NCI-H128 (cell line): ENCODE measurements at regions not wholly inside any gene's neighbourhood (a gene's known extent, or its start where the extent isn't known, plus 50 kb on each side); places are given as distances from the start of the nearest gene placed in this dataset.
"Not testable (repeated sequence)": the region's sequence is repeated elsewhere in the genome, so short reads cannot be mapped to it uniquely, and the experiment has no call there.

Experiments used
- DNase-seq: peaks from one replicate; lab custom pipeline; 2025; ENCODE audit not compliant: unreplicated experiment; lab: John Stamatoyannopoulos, UW

- no peak for DNase-seq
These were observed 238.6 kb downstream of the LRIG3 start for GRCh38 chr12:58681730-58682129.

DNA sequence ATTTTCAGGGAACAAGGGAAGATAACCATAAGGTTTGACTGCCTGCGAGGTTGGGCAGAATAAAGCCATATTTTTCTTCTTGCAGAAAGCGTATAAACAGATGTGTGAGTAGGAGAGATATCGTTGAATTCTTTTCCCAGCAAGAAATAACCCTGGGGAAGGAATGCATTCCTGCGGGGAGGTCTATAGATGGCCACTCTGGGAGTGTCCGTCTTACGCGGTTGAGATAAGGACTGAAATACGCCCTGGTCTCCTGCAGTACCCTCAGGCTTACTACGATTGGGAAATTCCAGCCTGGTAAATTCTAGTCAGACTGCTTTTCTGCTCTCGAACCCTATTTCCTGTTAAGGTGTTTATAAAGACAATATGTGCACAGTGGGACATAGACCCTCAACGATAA, 225.0 kb downstream of the LRIG3 start:
- DNase-seq: no peak

DNA sequence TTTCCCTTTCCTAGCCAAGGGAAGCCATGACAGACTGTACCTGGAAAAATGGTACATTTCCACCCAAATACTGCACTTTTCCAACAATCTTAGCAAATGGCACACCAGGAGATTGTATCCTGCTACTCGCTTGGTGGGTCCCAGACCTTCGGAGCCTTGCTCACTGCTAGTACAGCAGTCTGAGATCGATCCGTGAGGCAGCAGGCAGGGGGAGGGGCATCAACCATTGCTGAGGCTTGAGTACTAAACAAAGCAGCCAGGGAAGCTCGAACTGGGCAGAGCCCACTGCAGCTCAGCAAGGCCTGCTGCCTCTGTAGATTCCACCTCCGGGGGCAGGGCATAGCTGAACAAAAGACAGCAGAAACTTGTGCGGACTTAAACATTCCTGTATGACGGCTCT, 218.8 kb downstream of the LRIG3 start:
- DNase-seq: no peak

- no peak for DNase-seq
These were observed 216.4 kb downstream of the LRIG3 start for GRCh38 chr12:58703866-58704265.

DNA sequence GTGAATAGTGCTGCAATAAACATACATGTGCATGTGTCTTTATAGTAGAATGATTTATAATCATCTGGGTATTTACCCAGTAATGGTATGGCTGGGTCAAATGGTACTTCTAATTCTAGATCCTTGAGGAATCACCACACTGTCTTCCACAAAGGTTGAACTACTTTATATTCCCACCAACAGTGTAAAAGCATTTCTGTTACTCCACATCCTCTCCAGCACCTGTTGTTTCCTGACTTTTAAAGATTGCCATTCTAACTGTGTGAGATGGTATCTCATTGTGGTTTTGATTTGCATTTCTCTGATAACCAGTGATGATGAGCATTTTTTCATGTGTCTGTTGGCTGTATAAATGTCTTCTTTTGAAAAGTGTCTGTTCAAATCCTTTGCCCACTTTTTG, 215.5 kb downstream of the LRIG3 start:
- DNase-seq: not testable (repeated sequence)

DNA sequence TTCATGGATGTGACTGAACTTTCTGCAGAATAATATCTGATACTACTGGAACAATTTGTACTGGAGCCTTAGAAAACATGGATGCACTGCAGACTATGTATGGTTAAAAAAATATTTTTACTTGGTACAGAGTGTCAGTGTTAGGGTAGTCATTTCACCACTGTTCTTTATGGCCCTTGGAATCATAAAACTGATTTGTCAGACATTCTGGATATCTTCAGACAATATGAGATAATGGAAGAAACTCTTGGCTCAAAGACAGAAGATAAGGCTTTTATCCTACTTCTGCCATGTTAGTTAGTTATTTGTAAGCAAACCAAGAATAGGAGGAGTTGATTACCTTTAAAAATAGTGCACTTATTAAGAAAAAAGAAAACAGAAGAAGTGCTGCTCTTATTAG, 209.4 kb downstream of the LRIG3 start:
- DNase-seq: no peak

DNA sequence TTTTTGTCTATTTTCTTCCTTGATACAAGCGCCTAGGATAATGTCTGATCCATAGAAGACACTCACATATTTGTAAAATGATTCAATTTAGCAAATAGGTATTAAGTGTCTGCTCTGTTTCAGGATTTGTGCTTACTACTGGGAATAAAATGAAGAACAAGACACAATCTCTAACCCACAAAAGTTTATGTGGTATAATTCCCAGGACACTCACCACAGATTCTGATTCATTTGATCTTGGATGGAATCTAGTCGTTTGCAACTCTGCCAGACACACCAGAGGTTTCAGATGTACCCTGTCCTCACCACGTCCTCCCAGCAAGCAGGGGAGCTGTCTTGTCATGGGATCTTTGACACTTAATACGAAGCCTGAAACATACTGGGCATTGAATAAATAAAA, 208.3 kb downstream of the LRIG3 start:
- no peak for DNase-seq

- DNase-seq: no peak
These were observed 207.3 kb downstream of the LRIG3 start for GRCh38 chr12:58712976-58713375.

DNA sequence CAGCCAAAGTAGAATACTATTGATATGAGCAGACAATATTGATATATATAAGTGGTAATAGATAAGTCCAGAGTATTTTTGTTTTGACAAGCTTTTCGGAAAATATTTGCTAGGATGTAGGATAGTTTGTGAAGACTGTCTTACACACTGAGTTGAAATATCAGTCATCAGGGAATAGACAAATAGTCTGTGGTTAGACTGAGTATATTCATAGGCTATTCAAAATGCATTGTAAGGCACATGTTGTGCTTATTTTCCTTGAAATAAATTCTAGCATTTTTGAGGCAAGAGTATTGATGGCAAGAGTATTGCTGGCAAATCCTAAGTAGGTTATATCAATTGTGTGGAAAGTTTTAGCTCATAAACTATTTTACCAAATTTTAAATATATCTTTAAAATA, 201.1 kb downstream of the LRIG3 start:
- DNase-seq: no peak

DNA sequence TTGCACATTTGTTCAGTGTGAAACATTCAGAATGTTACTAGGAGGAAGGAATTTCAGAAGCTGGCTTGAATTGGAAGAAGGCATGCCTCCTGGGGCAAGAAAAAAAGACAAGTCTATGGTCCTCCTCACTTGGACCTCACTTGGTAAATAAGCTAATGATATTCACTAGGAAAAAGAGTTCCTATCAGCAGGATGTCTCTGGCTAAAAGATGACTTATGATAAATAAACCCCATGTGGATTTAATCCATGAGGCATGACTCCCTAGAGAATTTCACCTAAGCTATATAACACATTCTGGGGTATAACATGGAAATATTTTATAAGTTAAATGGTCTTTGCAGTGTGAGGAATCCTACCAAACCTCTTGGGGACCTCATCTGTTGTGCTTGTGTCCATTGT, 199.9 kb downstream of the LRIG3 start:
- no peak for DNase-seq

DNA sequence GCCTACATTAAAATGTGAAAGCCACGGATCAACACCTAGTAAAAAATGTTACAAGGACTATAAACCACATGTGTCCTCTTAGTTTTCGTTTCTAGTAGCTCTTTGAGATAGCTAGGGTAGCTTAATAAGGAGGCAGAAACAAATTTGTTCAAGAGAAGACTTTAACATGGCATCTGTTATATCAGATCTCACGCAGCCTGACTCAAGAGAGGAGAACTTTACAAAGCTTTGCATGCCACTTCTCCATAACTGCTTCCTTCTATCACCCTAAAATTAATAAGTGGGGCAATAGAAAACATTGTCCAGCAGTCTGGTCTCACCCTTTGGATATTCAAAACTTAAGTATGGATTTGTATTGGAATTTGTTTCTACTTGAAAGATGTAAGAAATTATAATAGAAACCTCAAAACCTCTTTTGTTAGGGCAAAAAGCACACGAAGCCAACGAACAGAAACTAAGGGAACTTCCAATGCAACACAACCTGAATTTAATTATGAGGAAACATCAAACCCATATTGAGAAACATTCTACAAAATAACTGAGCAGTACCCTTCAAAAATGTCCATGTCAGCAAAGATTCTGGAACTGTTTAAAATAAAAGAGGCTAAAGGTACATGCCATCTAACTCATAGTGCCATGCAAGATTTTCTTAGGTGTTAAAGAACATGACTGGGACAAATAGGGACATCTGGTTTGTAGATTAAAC, 194.8 kb downstream of the LRIG3 start:
- no peak for DNase-seq

DNA sequence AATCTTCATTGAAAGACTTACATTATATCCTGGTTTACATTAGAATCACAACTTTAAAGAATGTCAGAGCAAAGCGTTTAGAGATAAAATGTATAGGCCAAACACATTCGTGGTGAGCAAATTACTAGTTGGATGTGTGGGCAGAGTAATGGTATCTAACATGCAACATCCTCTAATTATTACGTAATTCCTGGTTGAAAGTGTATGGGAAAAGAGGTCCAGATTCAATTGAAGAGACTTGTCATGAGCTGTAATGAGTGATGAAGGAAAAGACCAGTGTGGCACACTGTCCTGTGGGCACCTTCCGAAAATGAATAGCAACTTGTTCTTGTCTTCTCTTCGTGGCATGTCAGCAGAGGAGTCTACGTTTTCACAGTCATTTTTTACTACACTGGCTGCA, 192.8 kb downstream of the LRIG3 start:
- DNase-seq: no peak

DNA sequence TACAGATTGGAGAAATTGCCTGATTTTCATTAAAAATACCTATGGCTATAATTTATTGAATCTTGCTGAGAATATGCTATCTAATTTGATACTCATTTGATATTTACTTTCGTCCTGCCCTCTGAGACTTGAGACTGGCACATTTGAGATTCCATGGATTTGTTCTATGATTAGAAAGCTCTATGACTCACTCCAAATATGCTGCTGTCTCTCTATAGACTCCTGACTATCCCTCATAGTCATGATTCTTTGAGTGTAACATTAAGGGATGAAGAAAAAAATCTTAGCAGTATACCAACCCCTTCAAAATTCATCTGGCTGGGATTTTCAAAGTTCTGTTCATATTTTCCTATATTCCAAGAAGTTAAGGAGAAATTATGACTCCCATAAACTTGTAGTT, 191.9 kb downstream of the LRIG3 start:
- no peak for DNase-seq

DNA sequence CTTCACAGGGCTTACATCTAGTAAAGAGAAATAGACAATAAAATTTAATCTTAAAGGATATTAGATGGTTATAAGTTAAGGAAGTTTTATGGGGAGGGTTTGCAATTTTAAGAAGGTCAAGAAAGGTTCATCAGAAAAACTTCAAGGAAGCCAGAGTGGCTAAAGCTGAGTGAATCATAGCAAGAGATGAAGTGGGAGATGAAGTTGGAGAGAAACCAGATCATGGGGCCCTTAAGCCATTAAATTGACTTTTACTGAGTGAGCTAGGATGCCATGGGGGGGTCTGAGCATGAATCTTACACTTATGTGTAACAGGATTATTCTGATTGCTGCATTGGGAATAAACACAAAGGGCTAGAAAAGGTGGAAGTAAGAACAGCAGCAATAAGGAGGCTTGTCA, 189.2 kb downstream of the LRIG3 start:
- no peak for DNase-seq

GRCh38 chr12:58732894-58733293, 187.4 kb downstream of the LRIG3 start:
- DNase-seq: no peak

DNA sequence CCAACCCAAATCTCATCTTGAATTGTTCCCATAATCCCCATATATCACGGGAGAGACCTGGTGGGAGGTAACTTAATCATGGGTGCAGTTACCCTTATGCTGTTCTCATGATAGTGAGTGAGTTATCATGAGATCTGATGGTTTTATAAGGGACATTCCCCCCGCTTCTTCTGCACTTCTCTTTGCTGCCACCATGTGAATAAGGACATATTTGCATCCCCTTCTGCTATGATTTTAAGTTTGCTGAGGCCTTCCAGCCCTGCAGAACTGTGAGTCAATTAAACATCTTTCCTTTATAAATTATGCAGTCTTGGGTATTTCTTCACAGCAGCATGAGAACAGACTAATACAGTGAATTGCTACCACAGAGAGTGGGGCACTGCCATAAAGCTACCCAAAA, 179.1 kb downstream of the LRIG3 start:
- DNase-seq: no peak

DNA sequence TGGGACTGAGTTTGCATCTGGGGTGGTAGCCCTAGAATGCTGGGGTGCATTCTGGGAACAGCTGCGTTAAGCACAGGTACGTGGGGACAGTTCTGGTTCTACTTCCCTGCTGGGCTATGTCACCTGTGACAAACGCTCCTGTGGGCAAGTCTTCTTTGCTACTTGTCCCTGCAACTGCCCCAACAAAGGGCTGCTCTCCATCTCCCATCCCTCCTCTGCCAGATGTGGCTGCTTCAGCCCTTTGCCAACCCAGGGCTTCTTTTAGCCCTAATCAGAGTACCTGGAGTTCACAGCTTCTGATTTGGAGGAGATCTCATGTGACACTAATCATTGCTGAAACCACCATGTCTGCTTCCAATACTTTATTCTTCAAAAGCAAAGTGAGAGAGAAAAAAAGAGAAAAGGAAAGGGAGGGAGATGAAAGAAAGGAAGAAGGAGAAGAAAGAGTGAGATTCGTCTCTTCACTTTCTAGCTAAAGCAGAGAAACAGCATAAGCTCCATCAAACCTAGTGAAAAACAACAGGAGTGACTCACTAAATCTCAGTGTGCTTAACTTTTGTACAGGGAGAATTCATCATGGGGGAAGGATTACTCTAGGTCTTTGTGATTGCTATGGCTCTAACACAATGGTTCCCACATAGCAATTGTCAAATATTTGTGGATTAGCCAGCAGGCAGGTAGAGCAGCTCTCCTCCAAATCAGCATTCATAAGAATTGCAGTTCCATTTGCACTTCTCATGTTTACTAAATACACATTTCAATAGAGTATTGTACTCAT, 174.8 kb downstream of the LRIG3 start:
- no peak for DNase-seq

- no peak for DNase-seq
These were observed 172.8 kb downstream of the LRIG3 start for GRCh38 chr12:58747533-58747932.

DNA sequence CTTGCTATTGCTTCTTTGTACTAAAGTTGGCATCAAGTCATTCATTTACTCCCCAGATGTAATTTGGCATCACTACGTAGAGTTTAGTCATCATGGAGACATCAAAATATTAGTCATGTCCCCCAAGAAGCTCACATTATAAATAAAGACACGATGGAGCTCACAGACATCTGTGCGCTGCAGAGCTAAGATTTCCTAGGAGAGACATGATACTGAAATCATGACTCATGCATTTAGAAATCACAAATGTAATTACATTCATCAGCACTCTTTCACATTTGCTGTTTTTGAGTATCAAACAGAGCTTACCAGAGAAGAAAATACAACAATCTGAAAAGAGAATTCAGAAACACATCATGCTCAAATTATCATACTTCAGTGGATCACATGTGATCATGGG, 169.8 kb downstream of the LRIG3 start:
- no peak for DNase-seq

DNA sequence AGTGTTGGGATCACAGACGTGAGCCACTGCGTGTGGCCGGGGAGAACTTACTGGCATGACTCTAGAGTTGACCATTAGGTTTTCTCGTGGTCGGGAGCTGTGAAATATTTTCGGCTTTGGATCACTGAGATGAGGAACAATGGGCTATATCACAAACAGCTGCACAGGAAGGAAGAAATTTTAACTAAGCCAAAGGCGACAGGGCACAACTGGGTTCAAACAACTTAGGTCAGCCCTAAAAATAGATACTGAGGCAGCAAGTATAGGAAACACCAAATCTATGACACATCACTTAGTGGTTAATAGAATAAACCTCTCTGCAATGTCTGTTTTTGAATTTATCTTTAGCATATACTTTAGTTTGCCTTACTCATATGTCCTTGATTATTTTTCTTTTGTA, 162.9 kb downstream of the LRIG3 start:
- DNase-seq: no peak

DNA sequence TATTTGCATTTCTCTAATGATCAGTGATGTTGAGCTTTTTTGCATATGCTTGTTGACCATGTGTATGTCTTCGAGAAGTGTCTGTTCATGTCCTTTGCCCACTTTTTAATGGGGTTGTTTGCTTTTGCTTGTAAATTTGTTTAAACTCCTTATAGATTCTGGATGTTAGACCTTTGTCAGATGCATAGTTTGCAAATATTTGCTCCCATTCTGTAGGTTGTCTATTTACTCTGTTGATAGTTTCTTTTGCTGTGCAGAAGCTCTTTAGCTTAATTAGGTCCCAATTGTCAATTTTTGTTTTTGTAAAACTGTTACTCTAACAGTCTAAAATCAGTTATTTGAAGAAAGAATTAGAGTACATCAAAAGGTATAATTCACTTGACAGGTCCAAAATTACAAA, 160.6 kb downstream of the LRIG3 start:
- DNase-seq: not testable (repeated sequence)

DNA sequence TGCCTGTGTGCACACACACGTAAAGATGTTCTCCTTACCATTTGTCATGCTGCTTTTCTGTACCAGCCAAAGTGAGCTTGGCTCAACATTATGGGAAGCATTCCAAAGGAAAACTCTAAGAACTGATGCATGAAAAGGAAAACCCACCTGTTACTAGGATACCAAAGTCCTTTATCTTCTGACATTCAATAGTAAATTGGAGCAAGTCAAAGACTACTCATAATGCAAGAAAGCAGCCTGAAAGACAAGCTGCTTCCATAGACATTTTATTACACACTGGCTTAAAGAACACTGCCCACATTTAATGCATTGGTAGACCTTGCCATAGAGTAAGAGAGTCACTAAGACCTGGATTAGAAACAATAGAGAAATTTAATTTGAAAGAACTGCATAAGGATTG, 159.0 kb downstream of the LRIG3 start:
- no peak for DNase-seq
